Globus pallidus (tissue), 1 donor: ENCODE measurements at regions not wholly inside any gene's neighbourhood (a gene's known extent, or its start where the extent isn't known, plus 50 kb on each side); places are given as distances from the start of the nearest gene placed in this dataset.

Experiments used
- DNase-seq: peaks from one replicate; pipeline ENCODE4 v3.0.0-alpha.2; 2015; ENCODE audit warnings: low spot score

DNA sequence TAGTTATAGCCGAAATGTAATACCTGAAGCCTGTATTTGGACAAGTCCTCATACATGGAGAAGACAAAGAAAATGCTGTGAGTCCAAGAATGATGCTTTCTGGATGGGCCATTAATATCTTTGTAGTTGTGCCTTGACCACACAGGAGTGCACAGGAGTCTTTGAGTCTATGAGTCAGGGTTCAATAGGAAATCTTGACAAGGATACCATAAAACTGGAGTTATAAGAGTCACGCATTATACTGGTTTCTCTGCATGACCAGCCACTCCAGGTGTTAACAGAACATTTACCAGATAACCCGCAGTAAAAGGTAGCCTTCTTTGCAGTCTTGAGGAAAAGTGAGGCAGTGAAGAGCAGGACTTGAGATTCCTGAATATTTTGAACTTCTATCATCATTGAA is 464.6 kb upstream of the PKN2 start:
- DNase-seq, result no peak

DNA sequence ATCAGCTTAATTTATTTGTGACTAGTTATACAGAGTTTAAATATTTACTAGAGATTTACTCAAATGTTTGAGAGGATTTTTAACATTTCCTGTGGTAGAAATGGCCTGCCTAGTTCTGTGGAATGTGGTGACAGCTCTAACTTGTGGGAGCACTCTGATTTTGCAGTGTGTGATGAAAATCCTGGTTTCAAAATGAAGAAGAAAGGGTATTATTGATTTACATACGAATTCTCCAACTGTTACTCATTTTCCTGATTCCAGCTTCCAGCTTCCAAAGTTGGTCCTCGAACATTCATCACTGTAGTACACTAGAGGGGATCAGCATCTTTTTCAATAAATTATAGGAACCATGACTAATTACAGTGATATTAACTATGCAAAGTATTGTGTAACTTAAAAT is 462.7 kb upstream of the PKN2 start:
- DNase-seq, result no peak

DNA sequence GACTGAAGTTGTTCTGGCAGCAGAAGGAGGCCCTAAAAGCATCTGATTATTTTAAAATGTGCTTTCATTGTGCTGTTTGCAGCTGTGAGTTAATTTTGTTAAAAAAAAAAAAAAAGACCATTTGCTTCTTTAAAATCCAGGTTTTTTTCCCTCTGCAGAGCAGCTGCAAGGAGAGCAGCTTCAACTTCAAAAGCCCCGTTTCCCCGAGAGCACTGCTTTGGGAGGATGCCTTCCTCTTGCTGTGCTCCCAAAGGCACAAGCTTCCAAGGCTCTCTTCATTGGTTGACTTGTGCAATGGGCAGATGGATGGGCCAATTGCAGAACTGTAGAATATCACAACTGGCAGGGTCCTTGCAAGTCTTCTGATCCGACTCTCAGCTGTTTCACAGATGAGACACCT is 459.2 kb upstream of the PKN2 start:
- no peak for DNase-seq

DNA sequence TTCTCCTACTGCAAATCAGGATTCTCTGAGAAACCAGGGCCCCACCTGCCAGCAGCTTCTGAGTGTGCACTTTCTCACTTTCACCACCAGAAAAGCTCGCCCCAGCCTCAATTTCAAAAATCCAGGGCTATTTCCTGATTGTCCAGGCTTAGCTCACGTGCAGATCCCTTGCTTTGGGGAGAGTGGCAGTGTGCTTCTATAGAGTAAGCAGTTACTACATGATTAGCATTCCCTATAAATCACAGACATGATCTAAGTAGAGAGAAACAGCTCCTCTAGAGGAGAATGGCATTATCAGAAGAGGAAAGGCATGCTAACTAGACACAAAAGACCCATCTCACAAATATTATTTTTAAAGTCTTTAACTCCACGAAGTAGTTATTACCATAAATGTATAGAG is 456.0 kb upstream of the PKN2 start:
- no peak for DNase-seq

DNA sequence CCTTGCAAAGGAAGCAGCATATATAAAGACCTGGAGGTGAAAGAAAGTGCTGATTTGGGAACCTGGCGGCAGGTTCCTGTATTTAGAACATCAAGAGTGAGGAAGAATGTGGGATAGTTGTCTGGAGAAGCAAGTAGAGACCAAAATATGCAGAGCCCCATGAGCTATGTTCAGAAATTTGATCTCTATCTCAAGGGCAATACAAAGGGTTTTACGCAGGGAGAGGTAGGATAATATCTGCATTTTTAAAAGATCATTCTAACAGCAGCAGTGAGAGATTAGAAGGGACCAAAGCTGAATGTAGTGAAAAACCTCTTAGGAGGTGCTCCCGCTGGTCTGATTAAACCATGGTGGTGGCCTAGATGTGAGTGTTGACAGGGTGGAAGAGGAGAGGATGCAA is 453.9 kb upstream of the PKN2 start:
- no peak for DNase-seq

DNA sequence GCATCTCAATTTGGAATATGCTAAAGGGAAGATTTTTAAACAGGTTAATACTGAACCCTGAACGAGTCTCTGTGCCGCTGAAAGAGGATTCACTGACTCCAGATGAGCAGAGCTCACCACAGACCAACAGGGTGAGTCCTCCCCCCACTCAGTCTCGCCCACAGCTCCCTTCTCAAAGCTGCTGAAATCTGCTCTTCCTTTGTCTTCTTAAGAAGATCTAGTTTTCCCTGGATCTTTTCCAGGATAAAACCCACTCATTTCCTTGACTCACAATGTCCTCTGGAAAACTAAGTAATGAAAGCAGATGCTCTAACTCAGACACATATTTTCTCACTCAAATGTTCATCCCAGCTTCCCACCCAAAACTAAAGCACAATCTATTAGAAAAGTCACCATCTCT is 447.0 kb upstream of the PKN2 start:
- DNase-seq, result no peak

DNA sequence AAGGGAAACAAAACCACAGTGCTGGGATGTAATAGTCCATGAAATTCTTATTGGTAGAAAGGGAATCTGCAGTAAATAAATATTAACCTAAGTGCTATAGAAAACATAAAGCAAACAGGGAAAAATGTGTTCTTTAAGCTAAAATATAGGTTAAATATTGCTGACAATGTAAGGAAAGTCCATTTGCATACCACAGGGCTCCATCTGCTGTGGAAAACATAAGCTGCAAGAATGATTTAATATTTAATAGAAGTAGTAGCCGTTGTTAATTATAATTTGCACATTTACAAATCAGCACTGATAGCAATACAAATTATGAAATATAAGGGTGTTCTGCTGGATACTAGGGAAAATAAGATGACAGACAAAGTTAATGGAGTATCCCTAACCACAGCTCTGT is 444.9 kb upstream of the PKN2 start:
- no peak for DNase-seq

DNA sequence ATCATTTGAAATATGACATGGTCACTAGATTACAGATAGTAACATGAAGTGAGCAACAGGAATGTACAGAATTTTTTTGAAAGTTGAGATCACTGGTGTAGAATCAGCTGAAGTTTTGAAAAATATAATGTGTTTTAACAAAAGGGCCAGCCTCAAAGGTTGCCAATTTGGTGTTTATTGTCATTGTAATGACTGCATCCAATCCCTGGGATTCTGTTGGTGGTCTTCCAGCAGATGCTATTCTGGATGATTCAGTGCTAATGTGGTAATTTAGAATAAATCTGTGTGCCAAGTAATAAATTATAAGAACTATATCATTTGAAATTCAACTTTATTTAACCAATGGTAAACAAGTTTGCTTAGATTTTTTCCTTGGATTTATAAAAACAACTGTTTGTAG is 436.4 kb upstream of the PKN2 start:
- DNase-seq, result no peak

DNA sequence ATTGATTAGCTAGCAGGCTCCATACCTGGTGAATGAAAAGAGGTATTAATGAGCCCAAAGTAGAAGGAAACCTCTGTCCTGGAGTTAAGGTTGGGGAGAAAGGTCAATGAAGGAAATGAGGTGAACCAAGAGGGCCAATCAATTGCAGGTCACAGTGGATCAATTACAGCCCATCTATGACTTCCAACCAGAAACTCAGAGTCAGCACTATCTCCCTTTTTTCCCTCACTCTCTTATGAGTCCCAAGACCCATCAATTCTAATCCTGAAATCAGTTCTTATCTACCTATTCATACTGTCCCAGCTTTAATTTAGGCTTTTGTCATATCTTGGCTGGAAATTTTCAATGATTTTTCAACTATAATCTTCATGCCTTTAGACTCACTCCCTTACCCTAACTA is 433.2 kb upstream of the PKN2 start:
- DNase-seq, result no peak

DNA sequence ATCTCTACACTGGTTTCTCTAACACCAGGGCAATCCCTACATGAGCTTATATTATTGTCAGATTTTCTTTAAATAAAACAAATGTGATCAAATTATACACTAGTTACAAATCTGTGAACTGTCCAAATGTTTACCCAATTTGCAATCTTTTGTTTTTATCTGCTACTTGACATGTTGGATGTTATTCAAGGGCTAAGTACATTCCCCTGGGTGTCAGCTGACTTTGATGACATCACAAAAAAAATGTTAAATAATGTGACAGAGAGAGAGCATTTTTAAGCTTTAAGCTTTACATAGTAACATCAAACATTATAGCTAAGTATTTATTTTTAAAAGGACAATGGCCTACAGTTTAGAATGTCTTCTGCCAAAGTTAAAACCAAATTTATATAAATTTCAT is 431.3 kb upstream of the PKN2 start:
- no peak for DNase-seq

DNA sequence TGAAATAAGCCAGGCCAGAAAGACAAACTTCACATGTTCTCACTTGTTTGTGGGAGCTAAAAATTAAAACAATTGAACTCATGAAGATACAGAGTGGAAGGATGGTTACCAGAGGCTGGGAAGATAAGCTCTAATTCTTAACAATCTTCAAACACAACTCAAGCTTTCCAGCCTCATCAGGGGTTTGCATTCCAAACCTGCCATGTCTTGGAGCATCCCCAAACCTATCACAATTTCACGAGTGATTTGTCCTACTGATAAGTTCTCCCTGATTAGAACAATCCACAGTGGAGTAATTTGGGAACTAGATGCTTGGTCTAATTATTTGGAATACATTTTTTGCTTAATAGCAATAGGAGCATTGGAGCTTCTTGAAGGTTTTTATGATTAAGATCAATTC is 418.5 kb upstream of the PKN2 start:
- no peak for DNase-seq

DNA sequence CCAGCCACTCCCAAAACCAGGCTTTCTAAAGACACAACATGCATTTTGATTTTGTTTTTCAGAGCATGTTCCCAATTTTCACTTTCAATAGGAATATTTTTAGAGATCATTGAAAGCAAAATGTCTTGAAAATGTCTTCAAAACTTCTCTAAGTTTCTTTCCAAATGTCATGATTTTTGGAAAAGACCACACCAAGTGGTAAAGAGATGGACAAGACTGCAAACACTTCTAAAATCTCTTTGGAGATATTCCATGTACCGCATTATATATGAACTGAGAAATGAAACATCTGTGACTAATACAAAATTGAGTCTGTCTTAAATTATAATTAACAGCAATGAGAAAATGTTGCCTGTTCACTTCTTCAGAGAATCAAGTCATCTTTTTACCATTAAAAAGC is 418.0 kb upstream of the PKN2 start:
- DNase-seq, result no peak

DNA sequence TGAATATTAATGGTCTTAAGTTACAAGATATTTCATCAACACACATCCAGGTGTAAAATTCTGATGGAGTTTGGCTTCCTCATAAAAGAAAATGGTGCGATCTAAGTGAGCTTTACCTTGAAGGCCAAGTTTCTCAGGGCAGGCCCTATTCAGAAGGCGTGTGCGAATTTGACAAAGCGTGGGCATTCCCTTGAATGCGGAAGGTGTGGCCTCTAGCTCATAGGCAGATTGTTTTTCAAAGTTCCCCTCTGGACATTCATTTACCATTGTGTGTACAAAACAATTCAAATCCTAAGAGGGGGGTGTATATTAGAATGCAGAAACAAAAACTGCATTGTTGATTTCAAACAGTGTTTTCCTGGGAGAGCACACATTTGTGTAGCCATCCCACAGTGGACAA is 411.9 kb upstream of the PKN2 start:
- peak; percentile 28 for DNase-seq

DNA sequence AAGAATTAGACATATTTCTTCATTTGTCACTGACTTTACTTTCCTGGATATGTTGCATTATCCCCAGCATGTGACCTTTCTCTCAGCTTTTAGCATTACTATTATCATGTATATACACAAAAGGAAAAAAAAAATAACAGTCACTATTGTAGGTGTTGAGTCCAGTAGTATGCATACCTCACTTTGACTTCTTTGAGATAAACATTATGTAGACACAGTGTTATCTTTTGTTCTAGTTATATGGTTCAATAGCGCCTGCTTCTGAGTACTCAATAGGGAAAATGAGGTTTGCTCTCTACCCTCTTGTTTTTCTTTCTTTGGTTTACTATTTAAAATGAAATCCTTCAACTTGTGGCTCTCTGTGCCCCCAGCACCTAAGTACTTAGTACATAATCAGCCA is 409.6 kb upstream of the PKN2 start:
- no peak for DNase-seq

DNA sequence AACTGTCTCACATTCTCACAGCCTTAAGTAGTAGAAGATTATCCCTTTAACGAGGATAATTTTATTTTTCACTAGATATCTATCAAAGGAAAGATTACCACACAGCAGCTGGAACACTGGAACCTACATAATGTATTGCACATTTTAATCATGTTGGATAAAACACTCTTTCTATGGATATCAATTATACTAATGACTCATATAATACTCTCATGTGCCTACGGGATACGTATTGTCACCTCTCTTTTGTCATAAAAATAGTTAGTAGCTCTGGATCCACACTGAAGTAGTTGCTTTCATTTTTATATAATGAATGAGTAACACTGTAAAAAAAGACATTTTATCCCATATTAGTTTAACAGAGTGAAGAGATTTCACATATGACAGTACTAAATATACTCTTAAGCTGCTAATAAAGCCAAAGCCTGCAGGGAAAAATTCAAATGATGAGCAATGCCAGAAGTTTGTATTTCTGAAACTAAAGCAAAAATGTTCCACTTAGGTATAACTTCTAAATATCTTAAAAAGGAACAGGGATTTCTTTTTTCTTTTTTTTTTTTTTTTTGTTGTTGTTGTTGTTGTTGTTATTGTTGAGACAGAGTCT is 408.7 kb upstream of the PKN2 start:
- no peak for DNase-seq

DNA sequence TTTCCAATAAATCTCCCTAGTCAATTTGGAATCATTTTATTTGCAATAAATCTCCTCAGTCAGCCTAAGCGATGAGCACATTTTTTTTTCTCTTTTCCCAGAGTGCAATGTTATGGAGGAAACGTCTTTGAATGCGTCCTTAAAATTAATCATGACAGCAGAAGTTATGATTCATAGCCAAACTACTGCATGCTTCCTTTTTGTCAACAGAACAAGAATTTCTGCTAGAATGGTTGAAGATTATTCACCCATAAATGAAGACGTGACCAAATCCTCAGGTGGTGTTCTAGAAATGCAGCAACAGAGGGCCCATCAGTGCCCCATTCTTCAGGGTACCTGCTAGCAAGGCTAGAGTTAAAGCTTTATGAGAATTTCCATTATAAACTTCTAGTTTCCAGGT is 407.9 kb upstream of the PKN2 start:
- no peak for DNase-seq

DNA sequence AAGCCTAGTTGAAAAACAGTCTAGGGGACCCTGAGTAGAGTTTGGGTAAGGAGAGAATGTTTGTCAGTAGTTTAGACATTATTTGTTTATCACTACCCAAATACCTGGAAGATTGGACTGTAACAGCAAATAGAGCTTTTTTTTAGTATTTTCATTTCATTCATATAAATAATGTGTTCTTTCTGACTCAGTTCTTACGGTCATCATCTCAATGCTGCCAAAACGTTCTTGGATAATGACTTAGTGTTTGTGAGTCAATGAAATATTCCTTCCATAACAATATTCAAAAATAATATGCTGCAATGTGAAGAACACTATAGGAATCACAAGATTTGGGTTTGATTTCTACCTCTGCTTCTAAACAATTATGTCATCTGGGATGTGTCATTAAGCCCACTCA is 400.0 kb upstream of the PKN2 start:
- no peak for DNase-seq

DNA sequence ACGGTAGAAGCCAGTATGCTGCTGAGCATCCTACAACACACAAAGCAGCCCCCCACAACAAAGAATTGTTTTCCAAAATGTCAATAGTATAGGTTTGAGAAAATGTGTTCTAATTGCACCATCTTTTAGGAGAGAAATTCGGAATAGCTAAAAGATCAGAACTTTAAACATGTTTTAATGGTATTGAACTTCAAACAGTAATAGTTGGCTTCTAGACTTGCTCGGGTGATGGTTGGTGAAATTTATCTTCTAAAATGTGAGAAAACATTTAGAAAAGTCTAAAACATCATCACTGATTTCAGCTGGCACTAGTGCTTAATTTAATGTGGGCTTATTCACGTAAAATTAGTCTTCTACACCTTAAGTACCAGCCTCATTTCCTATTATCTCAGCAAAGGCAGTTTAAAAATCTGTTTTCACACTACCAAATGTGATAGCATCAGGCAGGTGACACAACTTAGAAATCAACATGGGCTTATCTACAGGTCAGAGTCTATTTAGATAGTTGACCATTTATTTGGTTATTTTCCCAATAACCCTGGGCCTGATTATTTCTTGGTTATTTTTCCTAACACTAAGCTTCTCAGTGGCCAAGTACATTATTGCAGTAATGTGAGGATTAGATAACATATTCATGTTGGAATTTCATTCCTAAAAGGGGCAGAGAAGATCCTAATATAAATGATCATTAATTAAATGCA is 399.3 kb upstream of the PKN2 start:
- no peak for DNase-seq

DNA sequence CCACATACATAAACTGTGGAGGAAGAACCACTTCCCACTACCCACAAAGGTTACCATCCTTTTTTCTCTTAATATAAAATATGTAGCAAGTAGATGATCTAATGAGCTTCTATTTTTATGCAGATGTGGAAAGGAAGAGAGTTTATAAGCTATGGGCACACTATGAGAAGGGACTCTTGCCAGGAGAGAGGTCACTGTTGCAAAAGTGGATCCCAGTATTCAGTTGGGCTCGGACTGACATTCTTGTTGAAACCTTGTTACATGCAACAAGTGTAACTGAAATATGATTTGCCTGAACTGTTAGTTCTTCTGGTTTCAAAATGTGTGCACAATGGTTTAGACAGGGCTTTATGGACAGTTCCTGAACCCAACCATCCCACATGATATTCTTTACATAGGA is 397.4 kb upstream of the PKN2 start:
- DNase-seq, result no peak

DNA sequence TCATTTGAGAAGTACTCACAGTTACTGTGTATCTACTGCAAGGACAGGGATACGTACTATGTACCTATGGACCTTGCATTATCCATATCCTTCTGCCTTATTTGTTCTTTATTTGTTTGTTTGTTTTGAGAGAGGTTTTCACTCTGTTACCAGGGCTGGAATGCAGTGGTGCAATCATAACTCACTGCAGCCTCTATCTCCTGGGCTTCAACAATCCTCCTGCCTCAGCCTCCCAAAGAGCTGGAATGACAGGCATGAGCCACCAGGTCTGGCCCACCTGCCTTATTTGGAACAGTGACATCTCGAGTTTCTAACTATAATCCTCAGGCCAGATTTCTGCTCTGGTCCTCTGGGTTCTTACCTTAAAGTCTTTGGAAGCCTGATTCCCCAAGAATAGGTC is 395.5 kb upstream of the PKN2 start:
- DNase-seq, result no peak

DNA sequence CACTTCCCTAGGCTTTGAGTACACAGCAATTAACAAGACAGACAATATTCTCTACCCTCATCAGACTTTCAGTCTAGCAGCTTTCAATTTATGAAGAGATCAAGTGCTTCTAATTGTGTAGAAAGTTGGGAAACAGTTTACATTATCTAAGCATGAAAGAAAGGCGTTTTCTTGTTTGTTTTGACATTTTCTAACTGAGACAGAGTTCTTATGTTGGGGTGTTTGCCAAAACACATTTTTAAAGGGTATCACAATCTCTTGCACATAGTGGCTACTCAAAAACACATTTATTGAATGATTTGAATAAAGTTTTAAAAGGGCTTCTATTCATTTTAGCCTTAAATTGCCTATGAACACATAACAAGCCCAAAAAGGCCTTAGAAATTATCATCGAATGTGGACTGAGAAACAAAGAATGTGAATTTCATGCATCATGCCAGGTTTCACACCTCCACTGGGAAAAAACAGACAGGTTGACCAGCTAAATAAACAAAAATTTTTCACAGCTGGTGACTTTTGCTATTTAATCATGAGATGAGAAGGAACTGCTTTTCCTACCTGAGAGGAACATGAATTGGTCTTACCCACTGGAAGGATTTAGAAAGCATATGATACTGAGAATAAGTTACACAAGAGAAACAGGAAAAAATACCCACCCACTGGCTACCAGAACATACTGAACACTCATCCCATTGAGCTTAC is 394.5 kb upstream of the PKN2 start:
- no peak for DNase-seq

DNA sequence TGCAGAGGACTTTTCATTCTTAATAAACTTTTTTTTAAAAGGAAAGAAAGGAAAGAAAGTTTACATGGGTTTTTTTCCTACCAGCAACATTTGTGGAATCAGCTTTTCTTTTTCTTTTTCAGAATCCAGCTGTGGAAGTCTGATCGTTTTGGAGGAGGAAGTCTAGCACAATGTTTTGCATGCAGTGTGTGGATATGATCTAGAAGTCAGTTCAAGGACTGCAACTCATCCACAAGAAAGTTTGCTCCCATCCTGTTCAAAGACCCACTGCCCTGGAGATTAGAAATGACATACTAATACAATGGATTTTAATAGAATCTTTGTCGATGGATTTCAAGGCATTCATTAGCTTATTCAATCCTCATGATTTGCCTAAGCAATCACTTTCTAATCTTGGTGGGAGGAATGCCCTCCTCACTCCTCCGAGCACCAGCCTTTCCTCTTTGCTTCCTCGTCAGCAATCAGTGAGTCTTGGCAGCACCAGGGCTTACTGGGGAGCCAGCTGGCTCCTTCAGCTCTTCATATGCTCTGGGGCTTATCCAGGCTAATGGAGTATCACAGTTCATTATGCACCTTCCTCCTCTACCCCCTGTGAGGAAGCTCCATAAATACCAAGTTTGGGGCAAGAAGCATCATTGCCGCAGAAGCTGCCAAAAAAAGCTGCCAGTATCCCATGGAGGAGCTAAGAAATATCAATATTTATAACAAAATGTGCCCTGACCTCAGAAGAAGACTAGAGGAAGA is 392.3 kb upstream of the PKN2 start:
- DNase-seq, result no peak

DNA sequence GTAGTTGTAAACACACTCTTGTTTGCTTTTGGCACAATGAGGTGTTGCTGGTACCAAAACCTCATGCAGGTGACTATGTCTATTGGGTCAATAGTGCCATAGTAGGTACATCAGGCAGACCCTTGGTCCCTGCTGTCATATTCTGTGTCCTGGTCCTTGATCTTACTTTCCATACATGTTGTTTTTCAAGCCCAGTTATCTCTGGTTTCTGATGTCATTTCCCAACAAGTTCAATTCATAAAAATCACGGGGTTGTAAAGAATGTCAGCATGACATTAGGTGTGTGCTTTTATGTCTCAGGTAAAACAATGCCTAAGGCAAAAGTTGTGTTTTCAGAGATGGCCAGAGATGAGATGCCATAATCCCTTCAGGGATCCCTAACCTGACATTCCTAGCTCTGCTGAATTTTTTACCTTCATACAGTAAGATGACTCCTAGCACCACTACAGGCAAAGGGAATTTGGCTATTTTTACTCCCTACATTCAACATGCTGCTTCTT is 390.3 kb upstream of the PKN2 start:
- DNase-seq, result no peak
